ENCODE measurements at regions not wholly inside any gene's neighbourhood (a gene's known extent, or its start where the extent isn't known, plus 50 kb on each side); places are given as distances from the start of the nearest gene placed in this dataset.

DNA sequence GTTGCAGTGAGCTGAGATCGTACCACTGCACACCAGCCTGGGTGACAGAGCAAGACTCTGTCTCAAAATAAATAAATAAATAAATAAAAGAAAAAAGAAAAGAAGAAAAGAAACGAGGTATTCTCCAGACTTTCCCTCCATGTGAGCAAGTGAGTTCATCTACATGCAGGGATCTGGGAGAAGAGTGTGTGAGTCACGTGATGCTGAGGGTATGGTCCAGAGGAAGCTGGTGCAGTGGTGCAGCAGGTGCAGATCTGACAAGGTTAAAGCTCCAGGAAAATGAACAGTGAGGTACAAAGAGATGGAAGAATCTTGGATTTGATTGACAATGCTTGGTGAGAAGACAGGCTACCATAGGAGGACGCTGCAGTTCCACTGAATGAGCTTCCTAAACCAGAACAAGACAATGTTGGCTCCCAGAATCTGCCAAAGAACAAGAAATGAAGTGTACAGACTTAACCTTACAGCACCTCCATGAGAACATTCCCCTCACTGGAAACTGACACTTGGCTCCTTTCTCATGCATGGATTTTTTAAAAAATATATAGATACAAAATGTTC, 79.5 kb upstream of the BTBD3 start:
- no peak for TF ChIP-seq SMC3 (conservative IDR thresholded peaks at IDR 0.05; ENCODE audit: poor library complexity)
- TF ChIP-seq EP300 (conservative IDR thresholded peaks at IDR 0.05; ENCODE audit: poor library complexity, severe bottlenecking), result no peak
- TF ChIP-seq, protein P1, sequence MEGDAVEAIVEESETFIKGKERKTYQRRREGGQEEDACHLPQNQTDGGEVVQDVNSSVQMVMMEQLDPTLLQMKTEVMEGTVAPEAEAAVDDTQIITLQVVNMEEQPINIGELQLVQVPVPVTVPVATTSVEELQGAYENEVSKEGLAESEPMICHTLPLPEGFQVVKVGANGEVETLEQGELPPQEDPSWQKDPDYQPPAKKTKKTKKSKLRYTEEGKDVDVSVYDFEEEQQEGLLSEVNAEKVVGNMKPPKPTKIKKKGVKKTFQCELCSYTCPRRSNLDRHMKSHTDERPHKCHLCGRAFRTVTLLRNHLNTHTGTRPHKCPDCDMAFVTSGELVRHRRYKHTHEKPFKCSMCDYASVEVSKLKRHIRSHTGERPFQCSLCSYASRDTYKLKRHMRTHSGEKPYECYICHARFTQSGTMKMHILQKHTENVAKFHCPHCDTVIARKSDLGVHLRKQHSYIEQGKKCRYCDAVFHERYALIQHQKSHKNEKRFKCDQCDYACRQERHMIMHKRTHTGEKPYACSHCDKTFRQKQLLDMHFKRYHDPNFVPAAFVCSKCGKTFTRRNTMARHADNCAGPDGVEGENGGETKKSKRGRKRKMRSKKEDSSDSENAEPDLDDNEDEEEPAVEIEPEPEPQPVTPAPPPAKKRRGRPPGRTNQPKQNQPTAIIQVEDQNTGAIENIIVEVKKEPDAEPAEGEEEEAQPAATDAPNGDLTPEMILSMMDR (IDR thresholded peaks at IDR 0.05; ENCODE audit: poor library complexity, severe bottlenecking), result no peak
- no peak for TF ChIP-seq POLR2AphosphoS5 (IDR thresholded peaks at IDR 0.05)
- TF ChIP-seq EZH2 (IDR thresholded peaks at IDR 0.05; ENCODE audit: borderline replicate concordance, insufficient read depth, low read length, poor library complexity, severe bottlenecking), result no peak
- no peak for TF ChIP-seq MXI1 (conservative IDR thresholded peaks at IDR 0.05; ENCODE audit: poor library complexity, severe bottlenecking)
- TF ChIP-seq, protein P2, sequence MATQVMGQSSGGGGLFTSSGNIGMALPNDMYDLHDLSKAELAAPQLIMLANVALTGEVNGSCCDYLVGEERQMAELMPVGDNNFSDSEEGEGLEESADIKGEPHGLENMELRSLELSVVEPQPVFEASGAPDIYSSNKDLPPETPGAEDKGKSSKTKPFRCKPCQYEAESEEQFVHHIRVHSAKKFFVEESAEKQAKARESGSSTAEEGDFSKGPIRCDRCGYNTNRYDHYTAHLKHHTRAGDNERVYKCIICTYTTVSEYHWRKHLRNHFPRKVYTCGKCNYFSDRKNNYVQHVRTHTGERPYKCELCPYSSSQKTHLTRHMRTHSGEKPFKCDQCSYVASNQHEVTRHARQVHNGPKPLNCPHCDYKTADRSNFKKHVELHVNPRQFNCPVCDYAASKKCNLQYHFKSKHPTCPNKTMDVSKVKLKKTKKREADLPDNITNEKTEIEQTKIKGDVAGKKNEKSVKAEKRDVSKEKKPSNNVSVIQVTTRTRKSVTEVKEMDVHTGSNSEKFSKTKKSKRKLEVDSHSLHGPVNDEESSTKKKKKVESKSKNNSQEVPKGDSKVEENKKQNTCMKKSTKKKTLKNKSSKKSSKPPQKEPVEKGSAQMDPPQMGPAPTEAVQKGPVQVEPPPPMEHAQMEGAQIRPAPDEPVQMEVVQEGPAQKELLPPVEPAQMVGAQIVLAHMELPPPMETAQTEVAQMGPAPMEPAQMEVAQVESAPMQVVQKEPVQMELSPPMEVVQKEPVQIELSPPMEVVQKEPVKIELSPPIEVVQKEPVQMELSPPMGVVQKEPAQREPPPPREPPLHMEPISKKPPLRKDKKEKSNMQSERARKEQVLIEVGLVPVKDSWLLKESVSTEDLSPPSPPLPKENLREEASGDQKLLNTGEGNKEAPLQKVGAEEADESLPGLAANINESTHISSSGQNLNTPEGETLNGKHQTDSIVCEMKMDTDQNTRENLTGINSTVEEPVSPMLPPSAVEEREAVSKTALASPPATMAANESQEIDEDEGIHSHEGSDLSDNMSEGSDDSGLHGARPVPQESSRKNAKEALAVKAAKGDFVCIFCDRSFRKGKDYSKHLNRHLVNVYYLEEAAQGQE (IDR thresholded peaks at IDR 0.05; ENCODE audit: borderline replicate concordance), result no peak

Data from neural cell (in vitro differentiated cells).